ENCODE measurements at regions not wholly inside any gene's neighbourhood (a gene's known extent, or its start where the extent isn't known, plus 50 kb on each side); places are given as distances from the start of the nearest gene placed in this dataset.

DNA sequence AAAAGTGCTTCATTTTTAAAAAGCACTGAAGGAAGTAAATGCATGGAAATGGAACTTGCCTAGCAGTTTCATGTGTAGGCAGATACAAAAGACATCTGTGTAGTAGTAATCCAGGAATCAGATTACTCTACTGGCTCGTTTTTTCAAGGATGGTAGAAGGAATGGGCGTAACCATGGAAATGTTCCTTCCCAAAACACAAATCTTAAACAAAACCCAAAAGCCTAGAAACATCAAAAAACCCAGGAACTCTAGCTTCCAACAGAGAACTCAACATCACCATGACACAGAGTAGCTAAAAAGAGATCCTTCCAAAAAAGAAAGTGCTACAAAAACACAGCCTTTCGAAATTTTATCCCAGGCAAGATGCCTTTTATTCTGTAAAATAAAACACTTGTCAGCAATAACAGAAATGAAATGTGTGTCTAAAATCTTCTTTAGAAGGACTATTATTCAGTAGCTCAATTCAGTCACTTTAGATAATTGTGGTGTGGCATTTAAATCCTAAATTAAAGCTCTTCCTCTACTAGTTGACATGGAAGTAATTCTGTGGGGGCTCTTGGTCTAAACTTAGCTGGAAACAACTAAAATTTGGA lies 81.7 kb downstream of the FAM217A start:
- Histone ChIP-seq H2BK5ac (ENCODE audit: low read depth, low read length, poor library complexity, severe bottlenecking) (no peak overlapping the region), H3K4me2 (ENCODE audit: low read length, poor library complexity, severe bottlenecking) (no peak overlapping the region), H3K27me3 (ENCODE audit: control insufficient read depth in 1 of 2, insufficient read depth in 1 of 2, low read length in 2 of 2) (no peaks in the 10 kb centered on the region), H2BK15ac (ENCODE audit: low read depth, poor library complexity, severe bottlenecking) (no peak overlapping the region), H3K27ac (ENCODE audit: low read length, poor library complexity, severe bottlenecking) (no peak overlapping the region), H2BK12ac (ENCODE audit: low read length in 2 of 2) (no peak overlapping the region), H3K23ac (ENCODE audit: low read length in 2 of 2) (no peak overlapping the region), H4K91ac (ENCODE audit: low read length) (no peak overlapping the region), H2AFZ (ENCODE audit: low read depth, low read length) (no peak overlapping the region), H3K14ac (ENCODE audit: low read length in 2 of 2) (no peak overlapping the region), H4K8ac (ENCODE audit: low read length) (no peak overlapping the region), H3K9me3 (ENCODE audit: control insufficient read depth, low read length) (no peaks in the 10 kb centered on the region), H3K4me1 (ENCODE audit: control insufficient read depth, insufficient read depth, low read depth, low read length) (peaks cover 2% of the 10 kb centered on the region), H2AK5ac (ENCODE audit: low read length, severe bottlenecking) (no peak overlapping the region), H3K4me3 (ENCODE audit: insufficient read depth in 1 of 2, low read depth in 1 of 2, low read length in 2 of 2) (peak overlapping the region in 1 of 2 experiments; percentile 9), H3K4ac (ENCODE audit: low read depth in 1 of 2, low read length in 2 of 2) (no peak overlapping the region), H3K36me3 (ENCODE audit: control insufficient read depth in 1 of 2, insufficient read depth in 2 of 2, low read depth in 1 of 2, low read length in 2 of 2) (no peaks in the 10 kb centered on the region), H3K9ac (ENCODE audit: low read length) (peak overlapping the region; percentile 87), H3K18ac (ENCODE audit: low read depth in 1 of 2, low read length in 2 of 2) (no peak overlapping the region), H2BK120ac (ENCODE audit: low read depth, low read length) (no peak overlapping the region), H3K79me1 (replicated peaks; ENCODE audit: low read length, poor library complexity, severe bottlenecking) (peaks cover 19% of the 10 kb centered on the region)
- 68% methylated on average over 2 of the region's 3 CpGs for WGBS
- peak; percentile 63 for DNase-seq

- H3K4ac ChIP-seq (ENCODE audit: low read depth in 1 of 2, low read length in 2 of 2) = no peak overlapping the region
- H2BK120ac ChIP-seq (ENCODE audit: low read depth, low read length) = no peak overlapping the region
- 92% methylated on average over 2 of the region's 4 CpGs for WGBS
- H2BK12ac ChIP-seq (ENCODE audit: low read length in 2 of 2) = no peak overlapping the region
- DNase-seq = no peak
- H2AFZ ChIP-seq (ENCODE audit: low read depth, low read length) = no peak overlapping the region
- no peaks in the 10 kb centered on the region for H3K27me3 ChIP-seq (ENCODE audit: control insufficient read depth in 1 of 2, insufficient read depth in 1 of 2, low read length in 2 of 2)
- no peak overlapping the region for H3K14ac ChIP-seq (ENCODE audit: low read length in 2 of 2)
- no peak overlapping the region for H3K18ac ChIP-seq (ENCODE audit: low read depth in 1 of 2, low read length in 2 of 2)
- peaks cover 2% of the 10 kb centered on the region for H3K4me1 ChIP-seq (ENCODE audit: control insufficient read depth, insufficient read depth, low read depth, low read length)
- no peaks in the 10 kb centered on the region for H3K9me3 ChIP-seq (ENCODE audit: control insufficient read depth, low read length)
- H3K79me1 ChIP-seq (replicated peaks; ENCODE audit: low read length, poor library complexity, severe bottlenecking) = peaks cover 18% of the 10 kb centered on the region
- H3K36me3 ChIP-seq (ENCODE audit: control insufficient read depth in 1 of 2, insufficient read depth in 2 of 2, low read depth in 1 of 2, low read length in 2 of 2) = peaks cover 0 to 15% of the 10 kb centered on the region in 2 experiments
- H3K4me3 ChIP-seq (ENCODE audit: insufficient read depth in 1 of 2, low read depth in 1 of 2, low read length in 2 of 2) = no peak overlapping the region
- no peak overlapping the region for H3K23ac ChIP-seq (ENCODE audit: low read length in 2 of 2)
- H3K9ac ChIP-seq (ENCODE audit: low read length) = no peak overlapping the region
- no peak overlapping the region for H2AK5ac ChIP-seq (ENCODE audit: low read length, severe bottlenecking)
- H2BK15ac ChIP-seq (ENCODE audit: low read depth, poor library complexity, severe bottlenecking) = no peak overlapping the region
- H2BK5ac ChIP-seq (ENCODE audit: low read depth, low read length, poor library complexity, severe bottlenecking) = no peak overlapping the region
- H3K27ac ChIP-seq (ENCODE audit: low read length, poor library complexity, severe bottlenecking) = no peak overlapping the region
- no peak overlapping the region for H4K8ac ChIP-seq (ENCODE audit: low read length)
- no peak overlapping the region for H3K4me2 ChIP-seq (ENCODE audit: low read length, poor library complexity, severe bottlenecking)
- no peak overlapping the region for H4K91ac ChIP-seq (ENCODE audit: low read length)
These were observed 78.9 kb downstream of the FAM217A start for GRCh38 chr6:3999800-4000661.

DNA sequence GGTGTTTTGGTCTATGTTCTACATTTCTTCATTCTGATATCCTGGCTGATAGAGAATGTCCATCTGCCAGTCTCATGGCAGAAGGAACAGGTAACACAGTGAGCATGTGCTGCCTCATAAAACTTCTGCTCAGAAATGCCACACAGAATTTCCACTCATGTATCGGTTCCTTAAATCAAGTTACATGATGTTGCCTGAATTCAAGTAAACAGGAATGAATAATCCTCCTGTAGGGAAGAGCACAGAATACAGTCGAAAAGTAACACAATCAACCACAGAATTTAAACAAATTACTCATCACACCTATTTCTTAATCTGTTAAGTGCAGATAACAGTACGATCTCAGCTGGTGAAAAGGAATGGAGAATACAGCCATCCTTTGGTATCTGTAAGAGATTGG lies 74.7 kb downstream of the FAM217A start:
- Histone ChIP-seq H3K4me3 (ENCODE audit: insufficient read depth in 1 of 2, low read depth in 1 of 2, low read length in 2 of 2) (no peak overlapping the region), H3K9ac (ENCODE audit: low read length) (no peak overlapping the region)

GRCh38 chr6:4008324-4009047 lies 70.5 kb downstream of the FAM217A start:
- Histone ChIP-seq H3K23ac (ENCODE audit: low read length in 2 of 2) (no peak overlapping the region), H3K14ac (ENCODE audit: low read length in 2 of 2) (no peak overlapping the region), H2BK120ac (ENCODE audit: low read depth, low read length) (no peak overlapping the region), H2AFZ (ENCODE audit: low read depth, low read length) (no peak overlapping the region), H2BK5ac (ENCODE audit: low read depth, low read length, poor library complexity, severe bottlenecking) (no peak overlapping the region), H3K4me3 (ENCODE audit: insufficient read depth in 1 of 2, low read depth in 1 of 2, low read length in 2 of 2) (no peak overlapping the region), H3K9ac (ENCODE audit: low read length) (peak overlapping the region; percentile 11), H3K18ac (ENCODE audit: low read depth in 1 of 2, low read length in 2 of 2) (no peak overlapping the region), H3K36me3 (ENCODE audit: control insufficient read depth in 1 of 2, insufficient read depth in 2 of 2, low read depth in 1 of 2, low read length in 2 of 2) (peaks cover 2 to 17% of the 10 kb centered on the region in 2 experiments), H3K27me3 (ENCODE audit: control insufficient read depth in 1 of 2, insufficient read depth in 1 of 2, low read length in 2 of 2) (no peaks in the 10 kb centered on the region), H3K27ac (ENCODE audit: low read length, poor library complexity, severe bottlenecking) (no peak overlapping the region), H3K4ac (ENCODE audit: low read depth in 1 of 2, low read length in 2 of 2) (no peak overlapping the region), H2BK12ac (ENCODE audit: low read length in 2 of 2) (no peak overlapping the region), H3K4me2 (ENCODE audit: low read length, poor library complexity, severe bottlenecking) (no peak overlapping the region), H3K4me1 (ENCODE audit: control insufficient read depth, insufficient read depth, low read depth, low read length) (peaks cover 3% of the 10 kb centered on the region), H4K8ac (ENCODE audit: low read length) (no peak overlapping the region), H2AK5ac (ENCODE audit: low read length, severe bottlenecking) (no peak overlapping the region), H3K9me3 (ENCODE audit: control insufficient read depth, low read length) (no peaks in the 10 kb centered on the region), H4K91ac (ENCODE audit: low read length) (no peak overlapping the region), H2BK15ac (ENCODE audit: low read depth, poor library complexity, severe bottlenecking) (no peak overlapping the region), H3K79me1 (replicated peaks; ENCODE audit: low read length, poor library complexity, severe bottlenecking) (peaks cover 12% of the 10 kb centered on the region)
- WGBS = no CpG with 5 or more reads among the region's 3 CpGs
- DNase-seq = peak; percentile 91

More for the DNA sequence above, 74.7 kb downstream of the FAM217A start:
- no peak overlapping the region for H3K18ac ChIP-seq (ENCODE audit: low read depth in 1 of 2, low read length in 2 of 2)
- no peak overlapping the region for H2AK5ac ChIP-seq (ENCODE audit: low read length, severe bottlenecking)
- H2AFZ ChIP-seq (ENCODE audit: low read depth, low read length) = no peak overlapping the region
- no peak overlapping the region for H3K4me2 ChIP-seq (ENCODE audit: low read length, poor library complexity, severe bottlenecking)
- no peak overlapping the region for H3K14ac ChIP-seq (ENCODE audit: low read length in 2 of 2)
- WGBS = 57% methylated on average over 2 of the region's 3 CpGs
- no peaks in the 10 kb centered on the region for H3K27me3 ChIP-seq (ENCODE audit: control insufficient read depth in 1 of 2, insufficient read depth in 1 of 2, low read length in 2 of 2)
- H3K4me1 ChIP-seq (ENCODE audit: control insufficient read depth, insufficient read depth, low read depth, low read length) = peaks cover 2% of the 10 kb centered on the region
- no peak overlapping the region for H4K8ac ChIP-seq (ENCODE audit: low read length)
- H2BK5ac ChIP-seq (ENCODE audit: low read depth, low read length, poor library complexity, severe bottlenecking) = no peak overlapping the region
- H2BK15ac ChIP-seq (ENCODE audit: low read depth, poor library complexity, severe bottlenecking) = no peak overlapping the region
- H3K36me3 ChIP-seq (ENCODE audit: control insufficient read depth in 1 of 2, insufficient read depth in 2 of 2, low read depth in 1 of 2, low read length in 2 of 2) = peaks cover 0 to 15% of the 10 kb centered on the region in 2 experiments
- no peak overlapping the region for H3K27ac ChIP-seq (ENCODE audit: low read length, poor library complexity, severe bottlenecking)
- H3K9me3 ChIP-seq (ENCODE audit: control insufficient read depth, low read length) = no peaks in the 10 kb centered on the region
- no peak overlapping the region for H2BK12ac ChIP-seq (ENCODE audit: low read length in 2 of 2)
- no peak overlapping the region for H3K23ac ChIP-seq (ENCODE audit: low read length in 2 of 2)
- DNase-seq = peak; percentile 46
- H2BK120ac ChIP-seq (ENCODE audit: low read depth, low read length) = no peak overlapping the region
- H4K91ac ChIP-seq (ENCODE audit: low read length) = no peak overlapping the region
- H3K79me1 ChIP-seq (replicated peaks; ENCODE audit: low read length, poor library complexity, severe bottlenecking) = peaks cover 18% of the 10 kb centered on the region
- H3K4ac ChIP-seq (ENCODE audit: low read depth in 1 of 2, low read length in 2 of 2) = no peak overlapping the region

All from mesenchymal stem cell (in vitro differentiated cells and primary cell).